Liver (tissue), 8 donors: ENCODE measurements at regions not wholly inside any gene's neighbourhood (a gene's known extent, or its start where the extent isn't known, plus 50 kb on each side); places are given as distances from the start of the nearest gene placed in this dataset.

Experiments
- DNase-seq: peaks from one replicate; pipeline ENCODE4 v3.0.0-alpha.2; 2017; ENCODE audit warnings: low spot score
- H3K27ac ChIP-seq, 2 donors: one replicate each; pipeline ENCODE4 v1.7.0; 2013; ENCODE audit warnings: inconsistent platforms in 2 of 2, low read length in 2 of 2, control low read depth in 1 of 2, low read depth in 1 of 2, mild to moderate bottlenecking in 1 of 2
- H3K27me3 ChIP-seq, 4 donors: one replicate each; pipeline versions ENCODE4 v1.6.1 to v1.7.0; 2013; ENCODE audit warnings: low read length in 3 of 4, inconsistent platforms in 1 of 4, mild to moderate bottlenecking in 1 of 4, moderate library complexity in 1 of 4; ENCODE audit not compliant: control insufficient read depth in 4 of 4, insufficient read depth in 4 of 4
- H3K36me3 ChIP-seq, 4 donors: one replicate each; pipeline versions ENCODE4 v1.6.1 to v1.7.0; 2013; ENCODE audit warnings: low read length in 3 of 4, mild to moderate bottlenecking in 3 of 4, low read depth in 1 of 4, moderate library complexity in 1 of 4; ENCODE audit not compliant: control insufficient read depth in 4 of 4, insufficient read depth in 3 of 4
- H3K4me1 ChIP-seq, 4 donors: one replicate each; pipeline versions ENCODE4 v1.6.1 to v1.7.0; 2013; ENCODE audit warnings: low read length in 3 of 4, mild to moderate bottlenecking in 3 of 4, moderate library complexity in 1 of 4; ENCODE audit not compliant: control insufficient read depth in 4 of 4, insufficient read depth in 4 of 4
- H3K4me3 ChIP-seq, 3 donors: one replicate each; pipeline versions ENCODE4 v1.6.1 to v1.7.0; 2013; ENCODE audit warnings: low read length in 3 of 3, control low read depth in 1 of 3, low read depth in 1 of 3, mild to moderate bottlenecking in 1 of 3
- H3K9ac ChIP-seq, 2 donors: one replicate each; pipeline ENCODE4 v1.7.0; 2013; ENCODE audit warnings: low read length in 2 of 2, mild to moderate bottlenecking in 2 of 2, moderate library complexity in 2 of 2, control low read depth in 1 of 2, low read depth in 1 of 2
- H3K9me3 ChIP-seq, 4 donors: one replicate each; pipeline versions ENCODE4 v1.6.1 to v1.7.0; 2013; ENCODE audit warnings: low read length in 3 of 4; ENCODE audit not compliant: control insufficient read depth in 4 of 4
- EGR1 ChIP-seq, 2 donors: IDR thresholded peaks; 2 replicates each; pipeline ENCODE4 v1.6.1; 2016 to 2018; ENCODE audit warnings: antibody characterized with exemption in 2 of 2, low read depth in 2 of 2
- FOXA1 ChIP-seq: IDR thresholded peaks from 2 replicates; pipeline ENCODE4 v1.6.1; 2016; ENCODE audit warnings: antibody characterized with exemption
- FOXA2 ChIP-seq: IDR thresholded peaks from 2 replicates; pipeline ENCODE4 v1.6.1; 2016; ENCODE audit warnings: antibody characterized with exemption
- GABPA ChIP-seq, 2 donors: IDR thresholded peaks in 1 of 2; conservative IDR thresholded peaks in 1 of 2; 2 replicates each; pipeline ENCODE4 v1.6.1; 2016; ENCODE audit warnings: antibody characterized with exemption in 2 of 2, mild to moderate bottlenecking in 1 of 2, moderate library complexity in 1 of 2
- HNF4A ChIP-seq, 2 donors: conservative IDR thresholded peaks; 2 replicates each; pipeline ENCODE4 v1.6.1; 2016; ENCODE audit warnings: antibody characterized with exemption in 2 of 2, mild to moderate bottlenecking in 2 of 2
- HNF4G ChIP-seq: IDR thresholded peaks from 2 replicates; pipeline ENCODE4 v1.6.1; 2016; ENCODE audit warnings: antibody characterized with exemption
- JUND ChIP-seq, 2 donors: IDR thresholded peaks; 2 replicates each; pipeline ENCODE4 v1.6.1; 2016; ENCODE audit warnings: antibody characterized with exemption in 2 of 2
- MAX ChIP-seq: IDR thresholded peaks from 2 replicates; pipeline ENCODE4 v1.6.1; 2016; ENCODE audit warnings: antibody characterized with exemption
- NR2F2 ChIP-seq: IDR thresholded peaks from 2 replicates; pipeline ENCODE4 v1.6.1; 2016; ENCODE audit warnings: antibody characterized with exemption
- RAD21 ChIP-seq, 2 donors: IDR thresholded peaks; 2 replicates each; pipeline ENCODE4 v1.6.1; 2016; ENCODE audit warnings: antibody characterized with exemption in 2 of 2, mild to moderate bottlenecking in 2 of 2
- RXRA ChIP-seq, 2 donors: IDR thresholded peaks; 2 replicates each; pipeline ENCODE4 v1.6.1; 2017 to 2018; ENCODE audit warnings: antibody characterized with exemption in 2 of 2, mild to moderate bottlenecking in 1 of 2
- SP1 ChIP-seq: IDR thresholded peaks from 2 replicates; pipeline ENCODE4 v1.6.1; 2018; ENCODE audit warnings: antibody characterized with exemption, mild to moderate bottlenecking
- TAF1 ChIP-seq: conservative IDR thresholded peaks from 2 replicates; pipeline ENCODE4 v1.6.1; 2016; ENCODE audit warnings: antibody characterized with exemption, mild to moderate bottlenecking
- YY1 ChIP-seq: IDR thresholded peaks from 2 replicates; pipeline ENCODE4 v1.6.1; 2016; ENCODE audit warnings: antibody characterized with exemption, mild to moderate bottlenecking
- WGBS: extraction: QIAGEN DNeasy Blood & Tissue Kit; methylation state at CpG from one replicate; pipeline ENCODE4 v1.1.7; 2013; 5-methylcytosine and 5-hydroxymethylcytosine counted together
- TF ChIP-seq, protein P1 (sequence below): fragments of 150-350 bp; IDR thresholded peaks from 2 replicates; pipeline ENCODE4 v1.5.1; 2017; ENCODE audit warnings: improper control_type of control experiment, low read depth, low read length; ENCODE audit not compliant: missing input control
- TF ChIP-seq, protein P2 (sequence below): IDR thresholded peaks from 2 replicates; pipeline ENCODE4 v1.6.1; 2016; ENCODE audit warnings: antibody characterized with exemption
- TF ChIP-seq, protein P3 (sequence below): IDR thresholded peaks from 2 replicates; pipeline ENCODE4 v1.6.1; 2016; ENCODE audit warnings: antibody characterized with exemption, mild to moderate bottlenecking
- TF ChIP-seq, protein P4 (sequence below): IDR thresholded peaks from 2 replicates; pipeline ENCODE4 v1.6.1; 2016; ENCODE audit warnings: antibody characterized with exemption
- donor health status: healthy.
- donor health status: healthy.
- donor health status: healthy.
- donor health status: healthy.
- donor health status: healthy.

- Histone ChIP-seq H3K9ac (no peak overlapping the region), H3K27me3 (peaks cover 0 to 2% (median 0%) of the 10 kb centered on the region in 4 donors), H3K9me3 (no peaks in the 10 kb centered on the region), H3K27ac (no peak overlapping the region), H3K4me3 (no peak overlapping the region), H3K4me1 (no peaks in the 10 kb centered on the region), H3K36me3 (no peaks in the 10 kb centered on the region)
- DNase-seq = no peak
- 69% methylated on average over 5 of the region's 5 CpGs for WGBS
- TF ChIP-seq, protein P1, sequence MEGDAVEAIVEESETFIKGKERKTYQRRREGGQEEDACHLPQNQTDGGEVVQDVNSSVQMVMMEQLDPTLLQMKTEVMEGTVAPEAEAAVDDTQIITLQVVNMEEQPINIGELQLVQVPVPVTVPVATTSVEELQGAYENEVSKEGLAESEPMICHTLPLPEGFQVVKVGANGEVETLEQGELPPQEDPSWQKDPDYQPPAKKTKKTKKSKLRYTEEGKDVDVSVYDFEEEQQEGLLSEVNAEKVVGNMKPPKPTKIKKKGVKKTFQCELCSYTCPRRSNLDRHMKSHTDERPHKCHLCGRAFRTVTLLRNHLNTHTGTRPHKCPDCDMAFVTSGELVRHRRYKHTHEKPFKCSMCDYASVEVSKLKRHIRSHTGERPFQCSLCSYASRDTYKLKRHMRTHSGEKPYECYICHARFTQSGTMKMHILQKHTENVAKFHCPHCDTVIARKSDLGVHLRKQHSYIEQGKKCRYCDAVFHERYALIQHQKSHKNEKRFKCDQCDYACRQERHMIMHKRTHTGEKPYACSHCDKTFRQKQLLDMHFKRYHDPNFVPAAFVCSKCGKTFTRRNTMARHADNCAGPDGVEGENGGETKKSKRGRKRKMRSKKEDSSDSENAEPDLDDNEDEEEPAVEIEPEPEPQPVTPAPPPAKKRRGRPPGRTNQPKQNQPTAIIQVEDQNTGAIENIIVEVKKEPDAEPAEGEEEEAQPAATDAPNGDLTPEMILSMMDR = no peak
- TF ChIP-seq FOXA2 (no peak), RXRA (IDR thresholded peaks at IDR 0.05) (no peak), YY1 (no peak), JUND (IDR thresholded peaks at IDR 0.05) (no peak), EGR1 (IDR thresholded peaks at IDR 0.05; ENCODE audit: low read depth in 2 of 2) (no peak), TAF1 (no peak), SP1 (no peak), NR2F2 (no peak)
- TF ChIP-seq, protein P2, sequence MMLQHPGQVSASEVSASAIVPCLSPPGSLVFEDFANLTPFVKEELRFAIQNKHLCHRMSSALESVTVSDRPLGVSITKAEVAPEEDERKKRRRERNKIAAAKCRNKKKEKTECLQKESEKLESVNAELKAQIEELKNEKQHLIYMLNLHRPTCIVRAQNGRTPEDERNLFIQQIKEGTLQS = no peak
- TF ChIP-seq, protein P3, sequence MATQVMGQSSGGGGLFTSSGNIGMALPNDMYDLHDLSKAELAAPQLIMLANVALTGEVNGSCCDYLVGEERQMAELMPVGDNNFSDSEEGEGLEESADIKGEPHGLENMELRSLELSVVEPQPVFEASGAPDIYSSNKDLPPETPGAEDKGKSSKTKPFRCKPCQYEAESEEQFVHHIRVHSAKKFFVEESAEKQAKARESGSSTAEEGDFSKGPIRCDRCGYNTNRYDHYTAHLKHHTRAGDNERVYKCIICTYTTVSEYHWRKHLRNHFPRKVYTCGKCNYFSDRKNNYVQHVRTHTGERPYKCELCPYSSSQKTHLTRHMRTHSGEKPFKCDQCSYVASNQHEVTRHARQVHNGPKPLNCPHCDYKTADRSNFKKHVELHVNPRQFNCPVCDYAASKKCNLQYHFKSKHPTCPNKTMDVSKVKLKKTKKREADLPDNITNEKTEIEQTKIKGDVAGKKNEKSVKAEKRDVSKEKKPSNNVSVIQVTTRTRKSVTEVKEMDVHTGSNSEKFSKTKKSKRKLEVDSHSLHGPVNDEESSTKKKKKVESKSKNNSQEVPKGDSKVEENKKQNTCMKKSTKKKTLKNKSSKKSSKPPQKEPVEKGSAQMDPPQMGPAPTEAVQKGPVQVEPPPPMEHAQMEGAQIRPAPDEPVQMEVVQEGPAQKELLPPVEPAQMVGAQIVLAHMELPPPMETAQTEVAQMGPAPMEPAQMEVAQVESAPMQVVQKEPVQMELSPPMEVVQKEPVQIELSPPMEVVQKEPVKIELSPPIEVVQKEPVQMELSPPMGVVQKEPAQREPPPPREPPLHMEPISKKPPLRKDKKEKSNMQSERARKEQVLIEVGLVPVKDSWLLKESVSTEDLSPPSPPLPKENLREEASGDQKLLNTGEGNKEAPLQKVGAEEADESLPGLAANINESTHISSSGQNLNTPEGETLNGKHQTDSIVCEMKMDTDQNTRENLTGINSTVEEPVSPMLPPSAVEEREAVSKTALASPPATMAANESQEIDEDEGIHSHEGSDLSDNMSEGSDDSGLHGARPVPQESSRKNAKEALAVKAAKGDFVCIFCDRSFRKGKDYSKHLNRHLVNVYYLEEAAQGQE = no peak
- TF ChIP-seq, protein P4, sequence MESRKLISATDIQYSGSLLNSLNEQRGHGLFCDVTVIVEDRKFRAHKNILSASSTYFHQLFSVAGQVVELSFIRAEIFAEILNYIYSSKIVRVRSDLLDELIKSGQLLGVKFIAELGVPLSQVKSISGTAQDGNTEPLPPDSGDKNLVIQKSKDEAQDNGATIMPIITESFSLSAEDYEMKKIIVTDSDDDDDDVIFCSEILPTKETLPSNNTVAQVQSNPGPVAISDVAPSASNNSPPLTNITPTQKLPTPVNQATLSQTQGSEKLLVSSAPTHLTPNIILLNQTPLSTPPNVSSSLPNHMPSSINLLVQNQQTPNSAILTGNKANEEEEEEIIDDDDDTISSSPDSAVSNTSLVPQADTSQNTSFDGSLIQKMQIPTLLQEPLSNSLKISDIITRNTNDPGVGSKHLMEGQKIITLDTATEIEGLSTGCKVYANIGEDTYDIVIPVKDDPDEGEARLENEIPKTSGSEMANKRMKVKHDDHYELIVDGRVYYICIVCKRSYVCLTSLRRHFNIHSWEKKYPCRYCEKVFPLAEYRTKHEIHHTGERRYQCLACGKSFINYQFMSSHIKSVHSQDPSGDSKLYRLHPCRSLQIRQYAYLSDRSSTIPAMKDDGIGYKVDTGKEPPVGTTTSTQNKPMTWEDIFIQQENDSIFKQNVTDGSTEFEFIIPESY = no peak
These were observed 344.8 kb downstream of the CHRM3 start for GRCh38 chr1:239731082-239731748.

DNA sequence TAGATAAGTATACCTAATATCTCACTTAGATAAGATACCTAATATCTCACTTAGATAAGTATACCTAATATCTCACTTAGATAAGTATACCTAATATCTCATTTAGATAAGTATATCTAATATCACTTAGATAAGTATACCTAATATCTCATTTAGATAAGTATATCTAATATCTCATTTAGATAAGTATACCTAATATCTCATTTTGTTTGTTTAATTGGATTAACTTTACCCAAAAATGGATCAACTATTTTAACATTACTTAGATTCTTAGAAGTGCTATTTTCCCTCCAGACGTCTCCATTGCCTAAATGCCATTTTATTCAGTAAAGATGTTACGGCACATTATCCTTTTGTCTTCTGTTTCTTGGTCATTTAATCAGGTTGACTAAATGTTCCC is 346.4 kb downstream of the CHRM3 start:
- H3K27me3 ChIP-seq = peaks cover 0 to 2% (median 0%) of the 10 kb centered on the region in 4 donors
- no peak overlapping the region for H3K4me3 ChIP-seq
- no peaks in the 10 kb centered on the region for H3K4me1 ChIP-seq
- no peak for DNase-seq
- no peak overlapping the region for H3K9ac ChIP-seq
- WGBS = 92% methylated on average over 2 of the region's 2 CpGs
- no peaks in the 10 kb centered on the region for H3K36me3 ChIP-seq
- no peaks in the 10 kb centered on the region for H3K9me3 ChIP-seq
- H3K27ac ChIP-seq = no peak overlapping the region
- TF ChIP-seq, protein P2 = no peak
- no peak for TF ChIP-seq GABPA (IDR thresholded peaks at IDR 0.05 in 1 of 2, conservative IDR thresholded peaks at IDR 0.05 in 1 of 2)
- no peak for TF ChIP-seq MAX
- no peak for TF ChIP-seq EGR1 (IDR thresholded peaks at IDR 0.05; ENCODE audit: low read depth in 2 of 2)
- no peak for TF ChIP-seq FOXA1
- TF ChIP-seq FOXA2 = no peak
- TF ChIP-seq YY1 = no peak
- TF ChIP-seq HNF4A (conservative IDR thresholded peaks at IDR 0.05) = no peak
- TF ChIP-seq RXRA (IDR thresholded peaks at IDR 0.05) = no peak
- TF ChIP-seq TAF1 = no peak
- no peak for TF ChIP-seq RAD21 (IDR thresholded peaks at IDR 0.05)
- TF ChIP-seq, protein P4 = no peak
- no peak for TF ChIP-seq NR2F2
- no peak for TF ChIP-seq JUND (IDR thresholded peaks at IDR 0.05)
- TF ChIP-seq, protein P1 = no peak
- no peak for TF ChIP-seq HNF4G
